GM19328 (cell line): ENCODE measurements at regions not wholly inside any gene's neighbourhood (a gene's known extent, or its start where the extent isn't known, plus 50 kb on each side); places are given as distances from the start of the nearest gene placed in this dataset.
"Not testable (repeated sequence)": the region's sequence is repeated elsewhere in the genome, so short reads cannot be mapped to it uniquely, and the experiment has no call there.

ENCODE experiments used
- ATAC-seq: cut with Tn5 transposase; IDR thresholded peaks from one replicate; pipeline ENCODE4 v1.9.1; 2021; ENCODE audit warnings: mild to moderate bottlenecking, moderate library complexity; ENCODE audit not compliant: unreplicated experiment

GRCh38 chr14:22370084-22370847 lies 218.8 kb downstream of the DAD1 start:
- no peak for ATAC-seq

DNA sequence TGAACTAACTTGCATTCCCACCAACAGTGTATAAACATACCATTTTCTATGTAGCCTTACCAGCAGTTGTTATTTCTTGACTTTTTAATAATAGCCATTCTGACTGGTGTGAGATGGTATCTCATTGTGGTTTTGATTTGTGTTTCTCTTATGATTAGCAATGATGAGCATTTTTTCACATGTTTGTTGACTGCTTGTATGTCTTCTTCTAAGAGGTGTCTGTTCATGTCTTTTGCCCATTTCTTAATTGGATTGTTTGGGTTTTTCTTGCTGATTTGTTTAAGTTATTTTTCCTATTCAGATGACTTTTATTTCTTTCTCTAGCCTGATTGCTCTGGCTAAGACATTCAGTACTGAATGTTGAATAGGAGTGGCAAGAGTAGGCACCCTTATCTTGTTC lies 230.3 kb downstream of the DAD1 start:
- ATAC-seq = no peak

- not testable (repeated sequence) for ATAC-seq
These were observed 239.7 kb downstream of the DAD1 start for GRCh38 chr14:22349281-22349680.

- ATAC-seq = no peak
These were observed 244.4 kb downstream of the DAD1 start for GRCh38 chr14:22344673-22345072.

DNA sequence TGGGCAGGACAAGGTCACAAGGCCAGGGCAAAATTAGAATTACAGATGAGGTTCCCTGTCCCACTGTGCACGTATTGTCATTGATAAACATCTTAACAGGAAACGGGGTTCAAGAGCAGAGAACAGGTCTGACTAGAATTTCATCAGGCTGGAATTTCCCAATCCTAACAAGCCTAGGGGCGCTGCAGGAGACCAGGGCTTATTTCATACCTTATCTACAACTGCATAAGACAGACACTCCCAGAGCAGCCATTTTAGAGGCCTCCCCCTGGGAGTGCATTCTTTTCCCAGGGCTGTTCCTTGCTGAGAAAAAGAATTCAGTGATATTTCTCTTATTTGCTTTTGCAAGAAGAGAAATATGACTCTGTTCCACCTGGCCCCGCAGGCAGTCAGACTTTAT lies 244.8 kb downstream of the DAD1 start:
- not testable (repeated sequence) for ATAC-seq

- ATAC-seq = no peak
These were observed 248.0 kb downstream of the DAD1 start for GRCh38 chr14:22341049-22341448.

- ATAC-seq = no peak
These were observed 249.9 kb downstream of the DAD1 start for GRCh38 chr14:22338917-22339715.

DNA sequence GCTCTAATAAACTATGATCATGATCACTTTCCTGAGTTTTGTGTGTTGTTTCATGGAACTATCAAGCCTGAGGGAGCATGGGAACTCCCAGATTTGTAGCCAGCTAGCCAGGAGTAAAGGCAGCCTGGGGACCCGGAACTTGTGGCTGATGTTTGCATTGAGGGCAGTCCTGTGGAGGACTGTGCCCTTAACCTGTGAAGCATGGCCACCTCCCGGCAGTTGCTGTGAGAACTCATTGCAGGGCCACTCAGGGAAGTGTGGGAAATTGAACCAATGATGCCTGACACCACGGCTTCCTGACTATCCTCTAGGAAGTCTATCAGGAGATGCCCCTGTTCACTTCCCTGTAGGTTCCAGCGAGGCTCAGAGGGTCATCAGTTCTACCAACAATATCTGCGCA lies 250.6 kb downstream of the DAD1 start:
- ATAC-seq = no peak

DNA sequence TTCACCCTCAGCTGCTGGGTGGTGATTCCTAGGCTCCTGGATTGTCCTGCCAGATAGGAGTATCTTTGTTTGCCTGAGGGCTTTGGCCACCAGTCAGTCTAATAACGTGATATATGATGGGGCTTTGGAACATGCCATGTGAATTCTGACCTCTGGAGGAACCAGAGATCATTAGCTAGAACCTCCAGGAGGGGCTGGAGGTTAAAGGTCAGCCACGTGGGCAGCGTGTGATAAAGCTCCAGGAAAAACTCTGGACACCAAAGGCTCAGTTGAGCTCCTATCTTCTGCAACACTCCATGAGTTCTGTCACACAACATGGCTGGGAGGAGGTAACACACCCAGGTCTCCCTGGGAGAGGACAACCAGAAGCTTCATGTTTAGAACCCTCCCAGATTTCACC lies 251.1 kb downstream of the DAD1 start:
- ATAC-seq = no peak

DNA sequence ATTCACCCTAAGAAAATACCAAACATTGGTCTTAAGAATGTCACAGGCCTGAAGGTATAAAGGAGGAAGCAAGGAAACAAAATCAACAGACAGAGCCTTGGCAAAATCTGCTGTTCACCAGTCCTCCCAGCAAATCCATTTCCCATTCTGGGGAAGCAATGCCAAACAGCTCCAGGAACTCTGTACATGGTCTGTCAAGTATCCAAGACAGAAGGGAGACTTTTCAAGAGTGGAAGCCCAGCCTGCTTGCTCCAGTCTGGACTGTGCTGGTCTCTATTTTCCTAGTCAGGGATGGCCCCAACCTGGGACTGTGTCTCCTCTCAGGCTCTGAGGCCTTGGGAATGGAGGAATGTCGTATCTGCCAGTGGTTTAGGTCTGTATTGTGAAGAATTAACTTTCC lies 251.5 kb downstream of the DAD1 start:
- no peak for ATAC-seq

DNA sequence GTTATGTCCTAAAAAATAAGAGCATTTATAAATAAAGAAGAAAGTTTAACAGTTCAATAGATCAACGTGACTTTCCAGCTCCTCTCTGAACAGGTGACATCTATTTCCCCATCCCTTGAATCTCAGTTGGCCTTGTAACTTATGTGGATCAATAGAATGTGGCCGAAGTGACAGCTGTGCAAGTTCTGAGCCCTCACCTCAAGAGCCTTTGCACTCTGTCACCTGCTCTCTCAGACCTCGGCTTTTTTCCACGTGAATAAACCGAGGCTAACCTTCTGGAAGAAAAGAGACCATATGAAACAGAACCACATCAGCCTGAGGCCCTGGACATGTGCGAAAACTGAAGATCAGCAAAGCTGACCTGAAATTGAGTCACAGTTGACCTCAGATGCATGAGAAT lies 253.0 kb downstream of the DAD1 start:
- no peak for ATAC-seq

DNA sequence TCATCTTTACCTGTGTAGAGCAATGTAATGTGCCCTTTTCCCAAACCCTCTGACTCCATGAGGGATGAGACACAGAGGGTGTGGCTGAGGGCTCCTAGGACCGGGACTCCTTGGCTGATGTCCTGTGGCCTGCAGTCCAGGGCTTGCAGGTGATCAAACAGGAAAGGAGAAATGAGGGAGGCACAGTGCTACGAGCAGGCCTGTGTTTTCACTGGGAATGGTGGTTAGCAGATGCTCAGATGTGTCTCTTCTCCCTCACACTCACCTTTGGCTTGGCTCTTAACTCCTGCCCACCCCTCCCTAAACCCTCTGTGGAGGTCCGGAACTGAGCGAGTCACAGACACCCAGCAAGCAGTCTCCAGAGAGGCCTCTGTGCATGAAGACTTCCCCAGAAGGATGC lies 254.4 kb downstream of the DAD1 start:
- no peak for ATAC-seq

- ATAC-seq = no peak
These were observed 254.8 kb downstream of the DAD1 start for GRCh38 chr14:22334275-22334577.

DNA sequence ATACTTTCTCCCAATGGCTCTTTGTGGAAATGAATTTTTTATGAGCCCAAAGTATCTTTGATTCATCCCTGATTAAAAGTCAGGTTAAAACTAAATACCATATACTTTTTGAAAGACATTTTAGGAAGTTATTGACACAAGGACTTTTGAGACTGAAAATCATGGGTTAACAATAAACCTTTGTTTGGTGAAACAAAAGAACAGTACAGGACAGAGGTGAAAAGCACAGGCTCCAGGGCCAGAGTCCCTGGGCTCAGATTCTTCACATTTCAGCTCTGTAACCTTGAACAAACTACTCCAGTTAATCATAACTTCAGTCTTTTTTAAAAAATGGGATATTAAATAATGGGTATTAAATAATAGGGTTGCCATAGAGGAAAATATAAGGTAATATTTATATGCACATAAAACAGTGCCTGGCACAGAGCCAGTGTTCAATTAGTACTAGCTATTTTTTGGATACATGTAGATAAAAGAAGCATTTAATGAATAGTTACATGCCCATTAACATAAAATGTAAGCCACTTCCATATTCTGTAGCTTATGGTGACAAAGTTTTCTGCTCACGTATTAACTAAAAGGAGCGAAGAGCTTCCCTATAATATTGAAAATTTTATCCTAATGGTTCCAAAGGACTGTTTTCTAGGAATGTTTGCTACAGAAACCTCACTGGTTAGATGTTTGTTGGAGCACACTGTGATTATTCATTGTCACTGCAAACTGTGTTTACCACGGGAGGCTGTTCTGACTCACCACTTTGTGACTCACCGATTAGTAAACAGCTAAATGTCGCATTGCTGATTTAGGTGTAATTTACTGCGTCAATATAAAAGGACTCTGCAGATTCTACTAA lies 255.4 kb downstream of the DAD1 start:
- ATAC-seq = no peak

DNA sequence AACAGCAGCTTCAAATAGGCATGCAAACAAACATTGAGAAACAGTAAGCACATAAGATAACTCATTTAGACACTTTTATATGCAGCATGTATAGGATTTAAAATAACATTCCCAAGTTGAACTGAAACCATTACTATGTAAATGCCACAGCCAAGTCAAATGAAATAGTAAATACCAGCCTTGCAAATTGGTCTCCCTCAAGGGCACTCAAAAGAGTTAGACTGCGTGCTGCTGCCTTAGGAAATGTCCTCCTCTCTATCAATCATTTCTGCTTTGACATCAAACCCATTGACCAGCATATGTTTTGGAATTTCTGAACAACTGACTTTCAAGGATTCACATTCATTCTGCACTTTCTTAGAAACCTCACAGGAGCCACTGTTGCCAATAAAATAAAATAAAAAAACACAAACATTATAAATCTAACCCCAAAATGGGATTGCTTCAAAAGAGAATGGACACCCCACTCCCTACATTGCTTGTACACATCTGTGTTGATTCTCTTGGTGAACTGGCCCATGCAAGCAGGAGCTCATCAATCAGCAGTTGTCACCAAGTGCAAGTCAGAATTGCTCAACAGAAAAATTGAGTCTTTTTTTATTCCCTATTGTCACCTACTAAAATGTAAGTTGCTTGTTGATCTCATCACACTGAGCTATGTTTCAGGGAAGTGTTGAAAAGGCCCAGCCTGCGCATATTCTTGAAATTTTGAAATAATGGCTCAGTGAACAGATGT lies 256.2 kb downstream of the DAD1 start:
- no peak for ATAC-seq

DNA sequence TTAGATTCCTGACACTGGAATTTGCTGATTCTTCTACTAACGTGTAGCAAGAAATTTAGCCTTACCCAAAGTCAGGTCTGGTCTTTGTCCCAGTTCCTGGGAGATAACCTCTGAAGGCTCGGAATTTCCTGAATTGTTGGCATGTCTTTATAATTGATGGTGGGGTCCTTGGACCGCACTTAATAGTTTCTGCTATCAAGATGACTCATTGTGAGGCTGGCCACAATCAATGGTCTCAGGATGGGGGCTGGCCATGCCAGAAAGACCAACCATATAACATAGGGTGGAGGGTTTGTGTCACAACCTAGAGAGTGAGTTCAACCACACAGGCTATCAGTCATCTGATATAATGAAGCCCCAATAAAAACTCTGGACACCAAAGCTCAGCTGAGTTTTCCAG lies 259.7 kb downstream of the DAD1 start:
- ATAC-seq = no peak

- ATAC-seq = no peak
These were observed 263.2 kb downstream of the DAD1 start for GRCh38 chr14:22325676-22326400.

- ATAC-seq = no peak
These were observed 268.7 kb downstream of the DAD1 start for GRCh38 chr14:22320362-22320750.

GRCh38 chr14:22319526-22320361 lies 269.3 kb downstream of the DAD1 start:
- ATAC-seq = no peak
